Panc1 (cell line): ENCODE measurements at regions not wholly inside any gene's neighbourhood (a gene's known extent, or its start where the extent isn't known, plus 50 kb on each side); places are given as distances from the start of the nearest gene placed in this dataset.

Experiments used
- ATAC-seq: fragments of 200-7000 bp; cut with Tn5 transposase; 2 replicates; pipeline ENCODE4 v1.9.1; 2020; ENCODE audit warnings: mild to moderate bottlenecking, moderate library complexity
- BruUV-seq: library from RNA; stranded (reverse); fragments of 400-500 nt; replicated peaks from 2 replicates; lab custom pipeline; 2021; lab: Mats Ljungman, UMichigan
- CTCF ChIA-PET: fragments of 300-600 bp; sonication (Branson Sonifier 250); formaldehyde crosslinking; loops from one replicate; lab custom pipeline; 2022; ENCODE audit warnings: antibody characterized with exemption; lab: Charles Lee
- POLR2A ChIA-PET: fragments of 300-600 bp; sonication (Branson Sonifier 250); formaldehyde crosslinking; loops from one replicate; lab custom pipeline; 2022; ENCODE audit warnings: antibody characterized with exemption; lab: Charles Lee
- DNase-seq: peaks from one replicate; pipeline ENCODE4 v3.0.0-alpha.2; 2010; ENCODE audit warnings: low read depth, low spot score
- H3K27ac ChIP-seq: 2 replicates; pipeline ENCODE4 v1.5.1; 2011; ENCODE audit warnings: mild to moderate bottlenecking, low read length, inconsistent platforms
- H3K27me3 ChIP-seq: fragments of 200-500 bp; sonication (Bioruptor generic); 2 replicates; pipeline ENCODE4 v1.6.0; 2014; ENCODE audit warnings: low read length, inconsistent platforms; ENCODE audit not compliant: control insufficient read depth, insufficient read depth
- H3K36me3 ChIP-seq: fragments of 200-500 bp; sonication (Bioruptor generic); 2 replicates; pipeline ENCODE4 v1.5.1; 2014; ENCODE audit warnings: inconsistent platforms, mild to moderate bottlenecking, low read length, moderate library complexity; ENCODE audit not compliant: control insufficient read depth, insufficient read depth
- H3K4me1 ChIP-seq: 2 replicates; pipeline ENCODE4 v1.5.1; 2011; ENCODE audit warnings: inconsistent platforms, mild to moderate bottlenecking, low read length, moderate library complexity; ENCODE audit not compliant: control insufficient read depth, insufficient read depth
- H3K4me3 ChIP-seq, 2 experiments: 2 replicates each; pipeline ENCODE4 v1.5.1; 2011 to 2012; ENCODE audit warnings: low read depth in 2 of 2, low read length in 2 of 2, mild to moderate bottlenecking in 2 of 2, inconsistent platforms in 1 of 2, moderate library complexity in 1 of 2
- H3K9me3 ChIP-seq: fragments of 200-500 bp; sonication (Bioruptor generic); 2 replicates; pipeline ENCODE4 v1.5.1; 2014; ENCODE audit warnings: low read depth, mild to moderate bottlenecking, inconsistent platforms, low read length, moderate library complexity; ENCODE audit not compliant: control insufficient read depth, insufficient read depth
- CTCF ChIP-seq: fragments of 450-650 bp; IDR thresholded peaks from 2 replicates; pipeline ENCODE4 v1.5.1; 2017; ENCODE audit warnings: mild to moderate bottlenecking
- POLR2AphosphoS5 ChIP-seq: IDR thresholded peaks from 2 replicates; pipeline ENCODE4 v1.6.1; 2012; ENCODE audit warnings: mild to moderate bottlenecking, low read depth, low read length, moderate library complexity
- SIN3A ChIP-seq: IDR thresholded peaks from 2 replicates; pipeline ENCODE4 v1.6.1; 2012; ENCODE audit warnings: low read depth, mild to moderate bottlenecking, low read length, moderate library complexity, borderline replicate concordance; ENCODE audit not compliant: insufficient read depth
- TCF7L2 ChIP-seq: IDR thresholded peaks from 2 replicates; pipeline ENCODE4 v1.6.1; 2011; ENCODE audit warnings: mild to moderate bottlenecking, low read depth, low read length, inconsistent platforms
- in situ Hi-C: cut with HindIII; loops from 2 replicates; pipeline ENCODE4 v1.10.0; 2016; ENCODE audit warnings: low sequenced_read_pairs, low pct_unique_long_range_greater_than_20kb
- intact Hi-C: fragments of 100-400 bp; cut with micrococcal nuclease; formaldehyde crosslinking; loops from one replicate; pipeline ENCODE4 v1.10.0; 2022; ENCODE audit not compliant: unreplicated experiment
- TF ChIP-seq, protein P1 (sequence below), 2 experiments: IDR thresholded peaks; 2 replicates each; pipeline ENCODE4 v1.6.1; 2011 to 2012; ENCODE audit warnings: low read depth in 2 of 2, control low read depth in 1 of 2, low read length in 1 of 2, mild to moderate bottlenecking in 1 of 2, moderate library complexity in 1 of 2; ENCODE audit not compliant: insufficient read depth in 1 of 2

- ATAC-seq (no peak), DNase-seq (no peak)
- in situ Hi-C loops (no loop called here), intact Hi-C loops (no loop called here)
- POLR2A ChIA-PET = no interaction called here
- no peak overlapping the region for H3K4me3 ChIP-seq
- no peaks in the 10 kb centered on the region for H3K36me3 ChIP-seq
- H3K27me3 ChIP-seq = no peaks in the 10 kb centered on the region
- TF ChIP-seq SIN3A (no peak), TCF7L2 (no peak), CTCF (no peak), POLR2AphosphoS5 (no peak)
- TF ChIP-seq, protein P1, sequence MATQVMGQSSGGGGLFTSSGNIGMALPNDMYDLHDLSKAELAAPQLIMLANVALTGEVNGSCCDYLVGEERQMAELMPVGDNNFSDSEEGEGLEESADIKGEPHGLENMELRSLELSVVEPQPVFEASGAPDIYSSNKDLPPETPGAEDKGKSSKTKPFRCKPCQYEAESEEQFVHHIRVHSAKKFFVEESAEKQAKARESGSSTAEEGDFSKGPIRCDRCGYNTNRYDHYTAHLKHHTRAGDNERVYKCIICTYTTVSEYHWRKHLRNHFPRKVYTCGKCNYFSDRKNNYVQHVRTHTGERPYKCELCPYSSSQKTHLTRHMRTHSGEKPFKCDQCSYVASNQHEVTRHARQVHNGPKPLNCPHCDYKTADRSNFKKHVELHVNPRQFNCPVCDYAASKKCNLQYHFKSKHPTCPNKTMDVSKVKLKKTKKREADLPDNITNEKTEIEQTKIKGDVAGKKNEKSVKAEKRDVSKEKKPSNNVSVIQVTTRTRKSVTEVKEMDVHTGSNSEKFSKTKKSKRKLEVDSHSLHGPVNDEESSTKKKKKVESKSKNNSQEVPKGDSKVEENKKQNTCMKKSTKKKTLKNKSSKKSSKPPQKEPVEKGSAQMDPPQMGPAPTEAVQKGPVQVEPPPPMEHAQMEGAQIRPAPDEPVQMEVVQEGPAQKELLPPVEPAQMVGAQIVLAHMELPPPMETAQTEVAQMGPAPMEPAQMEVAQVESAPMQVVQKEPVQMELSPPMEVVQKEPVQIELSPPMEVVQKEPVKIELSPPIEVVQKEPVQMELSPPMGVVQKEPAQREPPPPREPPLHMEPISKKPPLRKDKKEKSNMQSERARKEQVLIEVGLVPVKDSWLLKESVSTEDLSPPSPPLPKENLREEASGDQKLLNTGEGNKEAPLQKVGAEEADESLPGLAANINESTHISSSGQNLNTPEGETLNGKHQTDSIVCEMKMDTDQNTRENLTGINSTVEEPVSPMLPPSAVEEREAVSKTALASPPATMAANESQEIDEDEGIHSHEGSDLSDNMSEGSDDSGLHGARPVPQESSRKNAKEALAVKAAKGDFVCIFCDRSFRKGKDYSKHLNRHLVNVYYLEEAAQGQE (IDR thresholded peaks at IDR 0.05; ENCODE audit: insufficient read depth in 1 of 2, low read depth in 2 of 2, low read length in 1 of 2) = no peak
- CTCF ChIA-PET = no interaction called here
- no peaks in the 10 kb centered on the region for H3K4me1 ChIP-seq
- no TSS peak for BruUV-seq
- no peaks in the 10 kb centered on the region; the same call in 1 of the 2 replicates for H3K9me3 ChIP-seq
- no peak overlapping the region for H3K27ac ChIP-seq
Measured at GRCh38 chr2:53381271-53381670, 386.3 kb upstream of the CHAC2 start.

DNA sequence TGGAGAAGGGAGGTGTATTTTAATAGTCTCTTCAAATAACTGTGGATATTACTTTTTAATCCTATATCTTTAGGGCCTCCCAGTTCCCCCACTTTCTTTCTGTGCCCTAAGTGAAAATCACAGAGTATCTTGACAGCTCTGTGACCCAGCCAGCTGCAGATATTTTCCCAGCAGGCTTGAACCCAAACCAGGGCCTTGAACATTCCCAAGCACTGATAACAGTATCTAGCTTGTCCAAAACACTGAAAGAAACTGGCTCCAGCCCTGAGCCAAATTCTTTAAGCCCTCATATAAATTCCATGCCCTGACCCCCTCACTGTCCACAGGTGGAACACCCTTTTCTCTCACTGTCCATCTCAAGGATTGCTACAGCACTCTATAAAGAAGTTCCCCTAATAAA is 388.1 kb upstream of the CHAC2 start:
- ChIA-PET POLR2A (no interaction called here), CTCF (no interaction called here)
- Histone ChIP-seq H3K27ac (no peak overlapping the region), H3K27me3 (no peaks in the 10 kb centered on the region), H3K4me1 (no peaks in the 10 kb centered on the region), H3K4me3 (no peak overlapping the region), H3K36me3 (no peaks in the 10 kb centered on the region), H3K9me3 (no peaks in the 10 kb centered on the region)
- in situ Hi-C loops = no loop called here
- TF ChIP-seq, protein P1 (IDR thresholded peaks at IDR 0.05; ENCODE audit: insufficient read depth in 1 of 2, low read depth in 2 of 2, low read length in 1 of 2) = no peak
- no peak for TF ChIP-seq POLR2AphosphoS5
- TF ChIP-seq CTCF = no peak
- TF ChIP-seq TCF7L2 = no peak
- TF ChIP-seq SIN3A = no peak
- intact Hi-C loops = no loop called here
- ATAC-seq (no peak), DNase-seq (no peak)
- BruUV-seq = no TSS peak
